ENCODE measurements at regions not wholly inside any gene's neighbourhood (a gene's known extent, or its start where the extent isn't known, plus 50 kb on each side); places are given as distances from the start of the nearest gene placed in this dataset.

DNA sequence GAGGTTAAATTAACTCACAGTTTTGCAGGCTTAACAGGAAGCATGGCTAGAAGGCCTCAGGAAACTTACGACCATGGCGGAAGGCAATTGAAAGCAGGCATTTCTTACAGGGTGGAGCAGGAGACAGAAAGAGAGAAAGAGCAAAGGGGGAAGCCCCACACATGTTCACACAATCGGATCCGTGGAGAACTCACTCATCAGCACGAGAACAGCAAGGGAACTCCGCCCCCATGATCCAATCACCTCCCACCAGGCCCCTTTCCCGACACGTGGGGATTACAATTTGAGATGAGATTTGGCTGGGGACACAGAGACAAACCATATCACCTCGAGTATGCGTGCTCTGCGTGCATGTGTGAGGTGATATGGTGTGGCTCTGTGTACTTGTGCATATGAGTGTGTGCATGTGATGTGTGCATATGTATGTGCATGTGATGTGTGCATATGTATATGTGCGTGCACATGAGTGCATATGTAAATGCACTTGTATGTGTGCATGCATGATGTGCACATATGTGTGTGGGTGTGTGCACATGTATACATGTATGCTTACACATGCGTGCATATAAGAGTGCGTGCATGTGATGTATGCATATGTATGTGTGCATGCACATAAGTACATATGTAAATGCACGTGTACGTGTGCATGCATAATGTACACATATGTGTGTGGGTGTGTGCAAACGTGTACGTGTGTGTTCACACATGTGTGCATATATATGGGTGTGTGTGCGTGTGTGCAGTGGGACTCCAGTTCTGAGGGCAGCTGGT, 108.7 kb upstream of the HDAC4 start:
- DNase-seq (ENCODE audit: low read depth, low spot score): no peak
- in situ Hi-C loops (cut with HindIII; ENCODE audit: low pct_unique_long_range_greater_than_20kb, low sequenced_read_pairs): no loop called here

DNA sequence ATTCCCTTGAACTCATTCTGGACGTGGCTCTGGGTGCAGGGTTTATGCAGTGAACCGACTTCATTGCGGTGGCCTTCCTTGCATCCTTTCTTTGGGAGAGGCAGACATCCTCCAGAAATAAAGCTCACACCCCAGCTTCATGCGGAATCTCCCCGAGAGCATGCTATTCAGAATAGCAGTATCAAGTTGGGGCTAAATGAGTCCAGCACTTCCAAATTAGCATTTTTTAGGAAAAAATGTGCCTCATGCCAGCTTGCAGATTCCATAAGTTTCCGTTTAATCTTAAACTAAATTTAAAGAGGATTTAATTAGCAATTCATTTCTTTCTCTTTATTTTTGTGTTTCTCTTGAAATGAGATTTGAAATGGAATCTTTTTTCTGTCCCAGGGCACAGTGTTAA, 107.4 kb upstream of the HDAC4 start:
- no peak for DNase-seq (ENCODE audit: low read depth, low spot score)
- in situ Hi-C loops (cut with HindIII; ENCODE audit: low pct_unique_long_range_greater_than_20kb, low sequenced_read_pairs): no loop called here

DNA sequence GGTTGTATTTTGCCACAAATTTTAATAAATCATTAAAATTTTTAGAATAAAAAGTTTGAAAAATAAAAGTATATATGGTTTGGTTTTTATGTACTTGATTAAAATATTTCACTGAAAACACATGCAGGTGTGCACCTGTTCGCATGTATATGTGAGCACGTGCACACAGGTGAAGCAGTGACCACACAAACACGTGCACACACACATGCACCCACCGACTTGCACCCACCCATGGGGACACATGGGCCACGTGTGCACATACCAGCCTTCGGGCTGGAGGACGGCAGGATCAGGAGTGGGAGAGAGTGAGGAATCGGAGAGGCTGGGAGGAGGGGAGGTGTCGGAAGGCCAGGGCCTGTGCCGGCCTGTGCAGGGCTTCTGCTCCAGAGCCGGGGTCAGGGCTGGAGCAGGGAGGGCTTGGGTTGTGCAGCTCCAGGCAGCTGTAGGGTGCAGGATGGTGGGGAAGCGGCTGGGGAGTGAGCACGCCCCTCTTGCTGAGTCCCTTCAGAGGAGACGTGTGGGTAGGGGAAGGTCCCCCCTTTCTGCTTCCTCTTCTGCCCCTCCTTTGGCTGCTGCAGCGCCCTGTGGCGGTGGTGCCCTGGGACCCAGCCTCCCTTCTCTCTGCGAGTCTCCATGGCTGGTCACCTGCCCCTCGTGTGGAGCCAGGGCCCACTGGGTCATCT, 106.9 kb upstream of the HDAC4 start:
- no peak for DNase-seq (ENCODE audit: low read depth, low spot score)
- in situ Hi-C loops (cut with HindIII; ENCODE audit: low pct_unique_long_range_greater_than_20kb, low sequenced_read_pairs): no loop called here

DNA sequence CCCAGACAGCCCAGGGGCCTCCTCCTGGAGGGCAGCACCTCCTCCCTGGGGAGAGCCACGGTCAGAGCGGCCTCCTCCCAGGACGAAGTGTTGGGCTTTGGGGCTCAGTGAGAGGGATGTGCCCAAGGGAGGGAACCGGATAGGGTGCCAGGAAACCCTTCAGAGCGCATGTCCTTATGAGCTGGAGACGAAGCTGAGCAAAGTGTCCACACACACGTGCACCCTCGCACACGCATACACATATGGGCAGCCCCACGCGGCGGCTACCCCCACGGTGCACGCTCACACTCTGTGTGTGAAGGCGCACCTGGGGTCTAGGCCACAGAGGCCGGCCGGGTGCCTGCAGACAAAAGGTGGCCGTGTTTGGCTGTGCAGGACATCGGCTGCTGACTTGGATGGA, 106.1 kb upstream of the HDAC4 start:
- in situ Hi-C loops (cut with HindIII; ENCODE audit: low pct_unique_long_range_greater_than_20kb, low sequenced_read_pairs): no loop called here
- no peak for DNase-seq (ENCODE audit: low read depth, low spot score)

DNA sequence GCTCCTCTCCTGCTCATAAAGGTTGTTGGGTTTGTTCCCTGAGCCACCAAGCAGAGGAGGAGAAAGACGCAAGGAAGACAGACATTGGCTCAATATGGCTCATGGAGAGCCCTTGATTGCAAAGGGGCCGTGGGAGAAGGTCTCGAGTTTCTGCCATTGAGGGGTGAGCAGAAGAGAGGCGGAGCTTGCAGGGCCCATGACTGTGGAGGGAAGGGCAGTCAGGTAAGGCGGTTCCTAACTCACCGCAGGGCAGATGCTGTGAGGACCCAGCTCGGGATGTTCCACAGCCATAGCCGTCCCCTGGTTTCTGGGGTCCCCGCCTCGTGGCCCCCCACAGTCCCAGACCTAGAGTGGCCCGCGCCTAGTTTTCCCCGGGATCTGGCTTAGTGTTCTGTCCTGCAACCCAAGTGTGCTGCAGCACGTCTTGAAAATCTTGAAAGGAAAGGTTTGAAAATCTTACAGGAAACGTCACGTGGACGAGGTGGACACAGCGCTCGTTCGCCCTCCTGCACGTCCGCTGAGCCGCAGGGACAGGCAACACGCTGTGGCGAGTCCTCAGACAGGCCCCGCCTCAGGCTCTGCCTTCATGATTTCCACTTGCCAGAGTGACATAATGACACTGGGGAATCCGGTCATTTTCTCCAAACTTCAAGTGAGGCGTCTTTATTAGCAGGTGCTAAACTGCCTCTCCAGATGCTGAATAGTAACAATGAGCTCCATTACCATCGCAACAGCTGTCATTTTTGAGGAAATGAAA, 105.5 kb upstream of the HDAC4 start:
- in situ Hi-C loops (cut with HindIII; ENCODE audit: low pct_unique_long_range_greater_than_20kb, low sequenced_read_pairs): no loop called here
- no peak for DNase-seq (ENCODE audit: low read depth, low spot score)

DNA sequence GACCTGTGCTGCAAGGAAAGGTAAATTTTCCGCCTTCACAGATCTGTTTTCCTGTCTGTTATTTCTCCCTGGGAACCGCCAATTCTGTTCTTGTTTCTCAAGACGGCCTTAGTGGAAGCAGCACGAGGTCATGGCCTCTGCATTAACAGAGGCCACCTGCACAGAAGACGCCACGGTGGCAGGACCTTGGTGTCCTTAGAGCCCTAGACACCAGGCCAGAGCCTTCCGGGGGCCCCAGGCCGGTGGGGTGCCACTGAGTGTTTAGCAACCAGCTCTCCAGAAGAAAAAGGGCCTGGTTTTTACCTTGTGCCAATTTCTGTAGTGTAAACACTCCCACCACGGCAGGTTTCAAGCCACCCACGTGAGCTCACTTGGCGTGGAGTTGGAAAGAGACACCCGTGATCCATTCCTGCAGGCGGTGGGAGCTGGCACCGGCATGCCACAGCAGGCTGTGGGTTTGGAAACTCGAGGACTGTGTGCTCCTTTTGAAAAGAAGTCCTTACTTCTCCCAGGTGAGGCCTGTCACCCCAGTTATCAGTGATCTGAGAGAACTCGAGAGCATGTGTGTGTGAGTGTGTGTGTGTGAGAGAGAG, 103.9 kb upstream of the HDAC4 start:
- in situ Hi-C loops (cut with HindIII; ENCODE audit: low pct_unique_long_range_greater_than_20kb, low sequenced_read_pairs): no loop called here

DNA sequence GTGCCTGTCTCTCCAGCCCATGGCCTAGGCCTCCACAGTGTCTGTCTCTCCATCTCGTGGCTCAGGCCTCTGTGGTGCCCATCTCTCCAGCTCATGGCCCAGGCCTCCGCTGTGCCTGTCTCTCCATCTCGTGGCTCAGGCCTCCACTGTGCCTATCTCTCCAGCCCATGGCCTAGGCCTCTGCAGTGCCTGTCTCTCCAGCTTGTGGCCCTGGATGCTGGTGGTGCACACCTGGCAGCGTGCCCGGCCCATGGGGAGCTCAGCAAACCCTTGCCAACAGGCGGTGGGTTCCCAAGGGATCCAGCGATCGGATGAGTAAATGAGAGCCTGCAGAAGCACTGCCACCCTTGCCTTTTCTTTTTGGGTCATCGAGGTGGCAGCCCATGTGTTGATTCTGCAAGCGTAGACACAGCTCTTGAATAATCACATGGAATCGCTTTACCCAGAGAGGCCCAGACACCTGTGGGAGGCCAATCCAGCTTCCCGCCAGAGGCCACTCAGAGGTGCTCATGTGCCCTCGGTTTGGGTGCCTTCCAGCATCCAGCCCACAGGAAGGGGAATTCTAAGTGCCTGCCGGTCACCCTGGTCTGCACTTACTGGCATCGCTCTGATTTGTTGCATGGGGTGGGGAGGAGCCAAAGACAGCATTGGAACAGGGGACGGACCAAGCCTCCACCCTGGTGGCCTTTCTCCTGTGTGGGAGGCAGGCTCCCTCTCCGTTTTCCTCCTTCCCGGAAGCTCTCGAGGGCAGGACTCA, 101.8 kb upstream of the HDAC4 start:
- in situ Hi-C loops (cut with HindIII; ENCODE audit: low pct_unique_long_range_greater_than_20kb, low sequenced_read_pairs): no loop called here
- DNase-seq (ENCODE audit: low read depth, low spot score): no peak

More for the DNA sequence above, 103.9 kb upstream of the HDAC4 start:
- no peak for DNase-seq (ENCODE audit: low read depth, low spot score)

DNA sequence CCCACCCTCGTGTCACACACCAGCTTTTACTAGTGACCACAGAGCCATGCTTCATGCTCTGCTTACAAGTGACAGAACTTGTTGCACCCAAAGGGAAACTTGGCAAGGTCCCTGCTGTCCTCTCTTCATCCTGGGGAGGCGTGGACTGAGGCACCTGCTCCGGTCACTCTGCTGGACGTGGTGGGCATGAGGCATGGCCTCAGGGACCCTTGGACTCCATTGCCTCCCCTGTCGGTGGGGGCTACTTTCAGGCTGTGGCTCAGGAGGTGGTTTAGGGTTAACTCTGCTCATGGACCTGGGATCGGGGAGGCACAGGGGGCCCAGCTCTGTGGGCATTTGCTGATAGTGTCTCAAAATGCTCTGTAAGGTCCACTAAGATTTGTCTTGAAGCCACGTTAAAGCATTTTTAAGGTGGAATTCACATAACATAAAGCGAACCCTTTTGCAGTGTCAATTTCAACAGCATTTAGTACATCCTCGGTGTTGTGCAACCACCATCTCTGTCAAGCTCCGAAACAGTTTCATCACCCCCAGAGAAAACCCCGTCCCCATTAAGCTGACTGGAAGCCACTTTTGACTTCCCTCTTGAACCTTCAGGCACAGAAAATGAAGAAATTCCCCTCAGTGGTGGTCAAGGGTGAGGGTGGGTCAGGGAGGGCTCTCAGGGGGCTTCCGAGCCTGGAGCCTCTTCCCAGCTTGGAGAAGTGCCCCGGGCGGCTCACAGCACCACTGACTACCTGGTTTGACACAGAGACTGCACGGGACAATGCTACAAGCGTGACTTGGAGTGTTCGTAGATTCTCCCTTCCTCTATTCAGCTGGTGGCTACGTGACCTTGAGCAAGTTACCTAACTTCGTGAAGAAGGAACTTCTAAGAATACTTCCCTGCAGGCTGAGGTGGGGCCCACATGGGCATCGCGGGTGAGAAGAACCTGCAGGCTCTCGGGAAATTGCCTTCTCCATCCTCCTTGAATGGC, 100.0 kb upstream of the HDAC4 start:
- in situ Hi-C loops (cut with HindIII; ENCODE audit: low pct_unique_long_range_greater_than_20kb, low sequenced_read_pairs): no loop called here
- no peak for DNase-seq (ENCODE audit: low read depth, low spot score)

DNA sequence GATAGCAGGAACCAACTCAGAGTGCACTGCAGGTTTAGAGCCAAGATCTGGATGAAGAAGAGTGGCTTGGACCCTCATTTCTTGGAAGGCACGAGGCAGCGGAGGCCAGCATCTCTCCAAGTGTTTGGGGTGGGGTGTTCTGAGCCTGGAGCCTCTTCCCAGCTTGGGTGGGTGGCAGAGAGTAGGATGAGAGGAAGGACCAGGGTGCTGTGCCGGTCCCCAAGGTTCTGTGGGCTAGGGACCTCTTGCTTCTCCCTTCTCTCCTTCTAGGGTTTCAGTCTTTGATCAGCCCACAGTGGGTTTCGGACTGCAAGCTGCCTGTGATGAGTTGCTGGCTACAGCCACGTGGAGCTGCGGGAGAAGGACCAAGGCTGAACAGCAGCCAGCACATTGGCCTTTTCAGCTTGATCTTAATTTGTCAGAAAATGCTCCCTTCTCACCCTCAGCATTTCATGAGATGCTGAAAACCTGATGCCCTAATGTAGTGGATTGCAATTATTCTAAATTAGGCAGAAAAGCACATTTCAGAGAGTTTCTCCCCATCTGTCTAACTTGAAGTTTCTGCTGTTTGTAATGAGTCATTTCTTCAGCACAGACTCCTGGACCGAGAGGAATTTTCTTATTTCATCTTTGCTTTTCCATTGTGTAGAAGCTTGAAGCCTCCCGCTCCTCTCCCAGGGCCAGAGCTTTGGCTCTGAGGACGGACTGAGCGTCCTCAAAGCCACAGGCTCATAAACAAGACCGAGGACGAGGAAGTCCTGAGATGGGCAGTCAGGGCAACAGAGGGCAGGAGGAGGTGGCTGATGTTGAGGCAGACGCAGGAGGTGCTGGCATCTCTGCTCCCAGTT, 99.1 kb upstream of the HDAC4 start:
- in situ Hi-C loops (cut with HindIII; ENCODE audit: low pct_unique_long_range_greater_than_20kb, low sequenced_read_pairs): no loop called here
- no peak for DNase-seq (ENCODE audit: low read depth, low spot score)

DNA sequence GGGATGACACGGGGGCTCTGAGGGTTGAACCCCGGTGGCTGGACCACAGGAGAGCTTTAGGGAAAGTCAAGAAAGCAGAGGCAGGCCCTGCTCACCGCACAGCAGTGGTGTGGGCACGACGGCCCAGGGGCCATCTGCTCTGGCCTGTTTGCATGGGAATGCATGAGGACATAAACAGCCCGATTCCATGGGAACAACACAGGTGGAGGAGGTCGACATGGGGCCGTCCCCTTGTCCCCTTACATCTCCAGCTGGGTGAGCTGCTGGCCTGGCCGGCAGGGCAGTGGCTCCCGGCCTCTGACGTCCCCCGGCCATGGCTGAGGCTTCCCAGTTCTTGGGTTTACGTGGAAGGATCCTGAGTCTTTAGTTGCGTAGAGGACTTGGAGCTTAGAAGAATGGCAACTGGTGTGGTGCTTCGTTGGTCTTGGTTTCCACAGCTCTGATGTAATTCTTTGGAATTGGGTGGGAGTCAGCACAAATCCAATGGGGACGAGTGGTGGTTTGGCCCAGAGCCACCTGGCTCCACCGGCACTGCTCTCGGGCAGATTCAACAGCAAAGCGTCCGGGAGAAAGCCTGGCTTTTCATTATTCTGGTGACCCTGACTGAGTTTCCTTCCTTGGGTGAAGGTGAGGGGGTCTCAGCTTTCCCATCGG, 98.3 kb upstream of the HDAC4 start:
- in situ Hi-C loops (cut with HindIII; ENCODE audit: low pct_unique_long_range_greater_than_20kb, low sequenced_read_pairs): no loop called here
- no peak for DNase-seq (ENCODE audit: low read depth, low spot score)

DNA sequence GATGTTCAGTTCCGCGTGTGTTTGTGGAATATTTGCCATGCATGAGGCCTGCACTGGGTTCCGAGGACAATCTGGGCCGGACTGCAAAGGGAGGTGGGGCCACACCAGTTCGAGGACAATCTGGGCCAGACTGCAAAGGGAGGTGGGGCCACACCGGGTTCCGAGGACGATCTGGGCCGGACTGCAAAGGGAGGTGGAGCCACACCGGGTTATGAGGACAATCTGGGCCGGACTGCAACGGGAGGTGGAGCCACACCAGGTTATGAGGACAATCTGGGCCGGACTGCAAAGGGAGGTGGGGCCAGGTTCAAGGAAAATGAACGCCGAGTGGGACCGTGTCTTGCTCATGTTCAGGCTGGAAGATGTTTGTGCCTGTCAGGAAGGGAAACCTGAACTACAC, 97.8 kb upstream of the HDAC4 start:
- DNase-seq (ENCODE audit: low read depth, low spot score): no peak
- in situ Hi-C loops (cut with HindIII; ENCODE audit: low pct_unique_long_range_greater_than_20kb, low sequenced_read_pairs): no loop called here

DNA sequence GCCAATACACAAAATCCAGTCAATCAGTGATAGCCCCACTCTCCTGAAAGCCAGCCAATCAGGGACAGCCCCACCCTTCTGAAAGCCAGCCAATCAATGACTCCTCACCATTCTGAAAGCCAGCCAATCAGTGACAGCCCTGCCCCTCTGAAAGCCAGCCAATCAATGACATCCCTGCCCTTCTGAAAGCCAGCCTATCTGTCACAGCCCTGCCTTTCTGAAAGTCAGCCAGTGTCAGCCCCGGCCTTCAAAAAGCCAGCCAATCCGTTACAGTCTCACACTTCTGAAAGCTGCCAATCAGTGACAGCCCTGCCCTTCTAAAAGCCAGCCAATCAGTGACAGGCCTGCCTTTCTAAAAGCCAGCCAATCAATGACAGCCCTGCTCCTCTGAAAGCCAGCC, 95.9 kb upstream of the HDAC4 start:
- in situ Hi-C loops (cut with HindIII; ENCODE audit: low pct_unique_long_range_greater_than_20kb, low sequenced_read_pairs): no loop called here
- peak; percentile 26 for DNase-seq (ENCODE audit: low read depth, low spot score)

DNA sequence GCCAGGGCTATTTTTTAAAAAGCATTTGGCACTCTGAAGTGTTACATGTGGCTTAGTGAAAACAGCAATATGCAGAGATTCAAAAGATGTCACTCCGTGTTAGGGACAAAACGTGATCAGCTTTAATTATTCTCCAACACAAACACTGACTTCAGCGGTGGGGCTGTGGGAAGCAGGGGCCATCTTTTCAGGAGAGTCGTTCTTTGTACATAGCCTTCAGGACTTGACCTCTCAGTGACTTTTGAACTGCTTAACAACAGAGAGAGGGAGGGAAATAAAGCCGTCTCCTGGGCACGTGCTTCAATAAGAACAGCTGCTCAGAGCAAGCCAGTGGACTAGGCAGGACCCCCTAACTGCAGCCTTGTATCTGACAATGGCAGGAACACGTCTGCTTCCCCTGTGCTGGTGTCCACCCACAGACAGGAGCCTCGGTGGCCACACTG, 95.0 kb upstream of the HDAC4 start:
- DNase-seq (ENCODE audit: low read depth, low spot score): no peak
- in situ Hi-C loops (cut with HindIII; ENCODE audit: low pct_unique_long_range_greater_than_20kb, low sequenced_read_pairs): no loop called here

DNA sequence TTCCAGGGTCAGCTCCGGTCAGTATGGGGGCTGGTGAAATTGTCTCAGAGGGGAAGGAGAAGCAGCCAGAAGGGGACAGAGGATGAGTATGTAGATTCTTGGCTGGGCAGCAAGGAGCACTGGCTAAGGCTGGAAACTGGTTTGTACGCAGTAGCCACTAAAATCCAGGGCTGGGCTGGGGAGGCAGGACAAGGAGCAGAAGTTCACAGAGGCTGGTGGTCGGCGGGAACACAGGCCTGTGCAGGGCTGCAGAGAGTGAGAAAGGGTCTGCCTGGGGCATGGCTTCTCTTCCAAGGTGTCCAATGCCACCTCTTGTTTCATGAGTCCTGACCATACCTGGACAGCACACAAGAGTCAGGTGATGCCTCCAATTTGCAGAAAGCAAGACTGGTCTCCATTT, 94.4 kb upstream of the HDAC4 start:
- no peak for DNase-seq (ENCODE audit: low read depth, low spot score)
- in situ Hi-C loops (cut with HindIII; ENCODE audit: low pct_unique_long_range_greater_than_20kb, low sequenced_read_pairs): no loop called here

DNA sequence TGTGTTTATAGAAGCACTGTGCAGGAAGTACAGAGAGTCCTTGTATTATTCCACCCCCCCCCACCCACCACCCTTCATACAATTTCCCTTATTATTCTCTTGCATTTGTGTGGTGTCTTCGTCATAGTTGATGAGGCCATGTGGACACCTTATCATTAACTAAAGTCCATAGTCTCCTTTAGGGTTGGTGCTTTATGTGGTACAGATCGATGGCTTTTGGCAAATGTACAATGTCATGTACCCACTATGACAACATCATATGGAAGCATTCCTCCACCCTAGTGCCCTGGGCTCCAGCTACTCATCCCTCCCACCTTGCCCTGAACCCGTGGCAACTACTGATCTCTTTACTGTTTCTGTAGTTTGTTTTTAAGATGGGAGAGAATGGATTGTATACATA, 93.8 kb upstream of the HDAC4 start:
- no peak for DNase-seq (ENCODE audit: low read depth, low spot score)
- in situ Hi-C loops (cut with HindIII; ENCODE audit: low pct_unique_long_range_greater_than_20kb, low sequenced_read_pairs): no loop called here

All from SK-MEL-5 (cell line).